Astrocyte of the hippocampus (primary cell): ENCODE measurements at regions not wholly inside any gene's neighbourhood (a gene's known extent, or its start where the extent isn't known, plus 50 kb on each side); places are given as distances from the start of the nearest gene placed in this dataset.
A peak's percentile ranks its signal among the peaks of the same experiment; 100 is the strongest.

Experiments used
- DNase-seq: peaks from one replicate; pipeline ENCODE4 v3.0.0; 2011; ENCODE audit warnings: low read depth, low spot score

- DNase-seq: peak; percentile 32
These were observed 55.1 kb upstream of the CLDN10 start for GRCh38 chr13:95497381-95497807.

- peak; percentile 47 for DNase-seq
These were observed 53.6 kb upstream of the CLDN10 start for GRCh38 chr13:95498886-95499285.

GRCh38 chr13:95499811-95500712, 52.5 kb upstream of the CLDN10 start:
- DNase-seq: no peak

- DNase-seq: no peak
These were observed 50.3 kb upstream of the CLDN10 start for GRCh38 chr13:95502216-95502615.
